AG09319 (cell line): ENCODE measurements at regions not wholly inside any gene's neighbourhood (a gene's known extent, or its start where the extent isn't known, plus 50 kb on each side); places are given as distances from the start of the nearest gene placed in this dataset.

Experiments
- DNase-seq: peaks from one replicate; pipeline ENCODE4 v3.0.0-alpha.2; 2010; ENCODE audit warnings: low read depth; ENCODE audit errors: extremely low read depth
- CTCF ChIP-seq: IDR thresholded peaks from 2 replicates; pipeline ENCODE4 v1.5.1; 2011; ENCODE audit warnings: low read depth, mild to moderate bottlenecking, inconsistent platforms, low read length, moderate library complexity

- TF ChIP-seq CTCF, result no peak
- DNase-seq, result peak; percentile 58
These were observed 58.6 kb upstream of the TNRC6A start for GRCh38 chr16:24670623-24671454.

- no peak for TF ChIP-seq CTCF
- DNase-seq, result no peak
These were observed 57.9 kb upstream of the TNRC6A start for GRCh38 chr16:24671455-24671954.

GRCh38 chr16:24673155-24673554, 56.3 kb upstream of the TNRC6A start:
- DNase-seq, result no peak

GRCh38 chr16:24674877-24675276, 54.6 kb upstream of the TNRC6A start:
- no peak for TF ChIP-seq CTCF
- no peak for DNase-seq

More at GRCh38 chr16:24673155-24673554, 56.3 kb upstream of the TNRC6A start:
- TF ChIP-seq CTCF, result no peak

GRCh38 chr16:24677388-24677787, 52.1 kb upstream of the TNRC6A start:
- no peak for DNase-seq
- TF ChIP-seq CTCF, result no peak
